Activated naive CD4-positive, alpha-beta T cell treated with anti-CD3 and anti-CD28 coated beads, Interleukin-2, amount 50 U/mL, for 16 hours (primary cell): ENCODE measurements at regions not wholly inside any gene's neighbourhood (a gene's known extent, or its start where the extent isn't known, plus 50 kb on each side); places are given as distances from the start of the nearest gene placed in this dataset.

Experiments used
- DNase-seq: peaks from one replicate; pipeline ENCODE4 v3.0.0-alpha.2; 2020

DNA sequence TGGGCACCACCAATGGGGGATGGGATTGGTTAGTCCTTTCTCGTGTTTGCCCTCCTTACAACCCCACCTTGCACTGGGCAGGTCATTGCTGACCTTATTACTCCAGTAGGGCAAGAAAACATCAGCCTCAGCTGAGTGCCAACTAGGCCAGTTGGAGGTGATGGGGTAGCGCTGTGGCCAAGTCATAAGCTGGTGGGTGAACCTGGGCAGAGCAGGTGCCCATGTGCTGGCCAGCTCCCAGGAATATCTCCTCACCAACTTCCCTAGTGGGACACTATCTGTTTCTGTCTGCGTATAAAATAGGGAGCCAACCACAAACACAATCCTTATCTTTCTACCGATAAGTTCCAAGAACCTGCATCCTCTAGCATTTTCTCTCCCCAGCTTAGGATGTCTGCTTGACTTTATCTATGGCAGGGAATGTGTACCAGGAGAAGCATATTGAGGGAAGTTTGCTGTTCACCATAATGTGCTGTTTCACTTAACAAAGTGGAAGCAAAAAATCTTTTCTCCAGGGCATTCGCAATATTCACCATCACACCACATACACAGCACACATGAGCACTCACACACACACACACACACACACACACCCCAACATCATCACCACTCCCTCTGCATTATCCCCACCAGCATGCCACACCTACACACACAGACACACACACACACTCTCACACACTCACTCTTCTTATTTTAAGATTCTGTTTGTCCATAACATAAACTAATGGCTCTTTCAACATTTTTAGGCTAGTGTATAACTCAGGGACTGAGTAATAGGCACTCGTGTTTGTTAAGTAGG, 390.0 kb downstream of the ENC1 start:
- DNase-seq, result no peak

- no peak for DNase-seq
Measured at GRCh38 chr5:74248576-74248975, 392.0 kb downstream of the ENC1 start.

- DNase-seq, result no peak
Measured at GRCh38 chr5:74244406-74244805, 396.1 kb downstream of the ENC1 start.

- no peak for DNase-seq
Measured at GRCh38 chr5:74243634-74244033, 396.9 kb downstream of the ENC1 start.

DNA sequence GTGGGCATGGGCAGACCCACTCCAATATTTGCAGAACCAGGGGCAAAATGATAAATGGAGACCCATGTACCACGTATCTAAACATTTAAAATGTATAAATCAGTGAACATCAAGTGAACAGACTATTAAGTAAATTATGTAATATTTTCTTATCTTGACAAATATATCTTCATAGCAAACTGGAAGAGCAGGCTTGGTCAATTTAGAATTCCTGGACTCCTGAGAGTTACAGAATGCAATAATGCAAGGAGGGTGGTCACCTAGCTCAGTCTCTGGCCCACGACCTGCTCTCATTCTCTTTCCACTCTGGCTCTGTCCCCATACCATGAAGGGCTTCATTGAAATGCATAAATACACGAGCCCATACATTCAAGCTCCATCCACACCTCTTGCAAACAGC, 398.0 kb downstream of the ENC1 start:
- DNase-seq, result no peak

DNA sequence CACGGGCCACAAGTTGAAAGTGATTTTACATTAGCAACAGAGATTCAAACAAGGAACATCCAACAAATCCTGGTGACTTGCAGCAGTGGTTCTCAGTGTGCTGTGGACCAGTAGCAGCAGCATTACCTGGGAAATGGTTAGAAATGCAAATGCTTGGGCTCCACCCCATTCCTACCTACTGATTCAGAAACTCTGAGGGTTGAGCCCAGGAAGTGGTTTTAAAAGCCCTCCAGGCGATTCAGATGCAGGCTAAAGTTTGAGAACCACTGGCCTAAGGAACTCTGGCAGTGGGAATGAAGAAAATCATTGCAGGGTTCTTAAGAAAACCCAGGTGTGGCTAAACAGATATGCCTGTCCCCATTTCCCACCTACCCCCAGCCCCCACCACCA, 398.8 kb downstream of the ENC1 start:
- no peak for DNase-seq

- DNase-seq, result no peak
Measured at GRCh38 chr5:74240783-74241750, 399.5 kb downstream of the ENC1 start.

DNA sequence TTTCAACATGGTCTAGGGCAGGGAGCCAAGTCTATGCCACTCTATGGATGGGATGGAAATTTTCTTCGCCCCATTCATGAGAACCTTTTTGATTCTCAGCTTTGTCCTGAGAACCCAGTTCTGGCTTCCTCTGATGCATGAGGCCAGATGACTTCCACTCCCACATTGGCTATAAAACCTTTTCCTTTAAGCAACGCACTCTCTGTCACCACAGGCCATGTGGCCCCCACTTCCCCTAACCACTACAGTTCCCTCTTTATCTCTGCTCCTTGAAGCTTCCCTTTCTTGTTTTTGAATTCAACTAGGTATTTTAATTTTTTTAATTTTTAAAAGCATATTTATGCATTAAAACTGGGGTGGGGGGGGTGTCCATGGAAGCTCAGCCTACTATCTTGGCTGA, 401.3 kb downstream of the ENC1 start:
- no peak for DNase-seq

DNA sequence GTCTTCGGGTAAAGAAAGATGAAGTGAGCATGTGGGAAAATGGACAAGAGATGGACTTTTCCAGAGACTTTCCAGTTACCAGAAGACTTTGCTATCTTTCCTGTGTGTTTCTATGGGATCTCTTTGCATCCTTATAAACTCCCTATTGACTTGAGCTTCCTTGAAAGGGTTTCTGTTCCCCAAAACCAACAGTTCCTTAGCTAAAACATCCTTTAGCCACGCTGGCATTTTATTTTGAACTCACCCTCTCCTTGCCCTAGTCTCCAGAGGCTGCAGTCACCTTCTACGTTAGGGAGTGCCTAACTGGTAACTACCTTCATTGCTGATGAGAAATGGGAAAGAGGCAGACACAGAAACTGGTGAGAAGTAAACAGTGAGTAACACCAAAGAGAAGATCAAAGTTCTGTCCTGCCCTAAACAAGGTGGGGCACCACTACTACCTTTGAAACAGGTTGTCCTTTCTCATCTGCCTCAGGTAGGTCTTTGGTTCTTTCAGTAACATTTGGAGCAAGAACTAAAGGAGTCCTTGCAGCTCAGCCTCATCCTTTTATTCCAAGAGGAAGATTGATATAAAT, 402.9 kb downstream of the ENC1 start:
- no peak for DNase-seq

- no peak for DNase-seq
Measured at GRCh38 chr5:74235552-74235951, 405.0 kb downstream of the ENC1 start.

DNA sequence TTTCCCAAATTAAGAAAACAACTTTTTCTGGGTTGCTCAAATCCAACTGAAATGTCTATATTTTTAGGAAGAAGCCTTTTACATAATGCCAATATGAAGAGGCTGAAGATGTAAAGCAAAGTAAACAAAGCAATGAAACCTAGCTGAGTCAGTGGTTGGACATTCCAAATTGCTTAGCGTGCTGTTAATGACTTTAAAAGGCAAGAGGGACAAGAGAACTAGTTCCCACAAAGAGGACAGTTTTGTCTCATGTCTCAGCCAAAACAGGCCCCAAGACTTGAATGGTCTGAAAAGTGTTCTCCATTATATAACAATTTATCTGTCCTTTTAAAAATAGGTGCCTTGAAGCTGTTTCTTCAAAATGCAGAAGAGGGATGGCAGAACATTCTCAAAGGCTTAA, 407.0 kb downstream of the ENC1 start:
- DNase-seq, result no peak

DNA sequence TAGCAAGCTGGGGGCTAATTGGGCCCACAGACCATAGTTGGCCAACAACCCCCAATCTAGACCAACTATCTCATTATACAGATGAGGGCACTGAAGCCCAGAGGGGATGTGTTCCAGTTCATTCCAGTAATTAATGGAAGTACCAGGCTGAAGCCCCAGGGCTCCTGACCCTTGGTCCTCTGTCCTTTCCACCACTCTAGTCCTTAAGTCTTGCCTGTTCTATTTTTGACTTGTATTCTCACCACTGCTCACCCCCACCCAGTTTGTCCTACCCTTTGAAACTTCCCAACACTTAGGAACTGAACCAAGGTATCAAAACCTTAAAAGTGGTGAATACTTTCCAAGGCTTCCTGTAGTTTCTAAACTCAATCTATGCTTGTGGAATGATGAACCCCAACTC, 407.4 kb downstream of the ENC1 start:
- DNase-seq, result no peak

DNA sequence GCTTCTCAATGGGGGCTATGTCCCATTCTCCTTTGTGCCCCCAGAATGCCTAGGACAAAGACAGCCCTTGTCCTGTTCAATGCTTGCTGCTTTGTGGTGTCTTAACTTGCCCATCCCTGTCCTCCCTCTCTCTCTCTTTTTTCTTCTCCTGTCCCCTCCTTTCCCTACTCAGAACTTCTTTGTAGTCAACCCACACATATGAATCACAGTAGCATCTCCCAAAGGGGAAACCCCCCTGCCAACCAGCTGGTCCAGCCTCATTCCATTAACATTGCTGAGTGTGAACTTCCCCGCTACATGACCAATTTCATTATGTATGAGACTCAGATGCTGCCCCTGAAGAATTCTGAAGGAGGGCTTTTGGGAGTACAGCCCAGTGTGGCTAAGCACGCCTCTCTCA, 408.3 kb downstream of the ENC1 start:
- no peak for DNase-seq

DNA sequence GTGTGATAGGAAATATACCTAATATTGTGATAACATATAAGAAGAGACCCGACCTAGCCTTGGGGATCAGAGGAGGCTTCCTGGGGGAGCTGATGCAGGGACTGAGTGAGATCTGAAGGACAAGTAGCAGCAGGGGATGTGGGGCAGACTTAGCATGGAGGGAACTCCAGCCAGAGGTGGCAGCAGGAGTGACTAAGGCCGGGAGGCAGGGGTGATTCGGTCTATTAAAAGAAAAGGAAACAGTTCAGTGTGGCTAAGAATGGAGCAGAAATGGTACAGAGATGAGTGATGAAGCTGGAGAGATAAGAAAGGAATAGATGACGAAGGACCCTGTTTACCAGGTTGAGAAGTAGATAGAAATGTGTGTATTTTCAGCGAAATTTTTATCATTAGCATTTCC, 408.8 kb downstream of the ENC1 start:
- no peak for DNase-seq

GRCh38 chr5:74226716-74227485, 413.6 kb downstream of the ENC1 start:
- DNase-seq, result no peak

GRCh38 chr5:74225587-74225986, 414.9 kb downstream of the ENC1 start:
- DNase-seq, result no peak

DNA sequence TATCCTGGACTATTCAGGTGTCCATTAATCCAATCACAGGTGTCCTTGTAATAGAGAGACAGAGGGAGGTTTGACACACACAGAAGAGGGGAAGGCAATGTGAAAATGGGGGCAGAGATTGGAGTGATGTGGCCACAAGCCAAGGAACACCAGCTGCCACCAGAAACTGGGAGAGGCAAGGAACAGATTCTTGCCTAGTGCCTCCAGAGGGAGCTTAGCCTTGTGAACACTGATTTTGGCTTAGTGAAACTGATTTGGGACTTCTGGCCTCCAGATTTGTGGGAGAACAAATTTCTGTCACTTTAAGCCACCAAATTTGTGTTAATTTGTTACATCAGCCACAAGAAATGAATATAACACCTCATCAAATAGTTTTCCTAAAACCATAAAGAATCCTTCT, 416.2 kb downstream of the ENC1 start:
- no peak for DNase-seq

DNA sequence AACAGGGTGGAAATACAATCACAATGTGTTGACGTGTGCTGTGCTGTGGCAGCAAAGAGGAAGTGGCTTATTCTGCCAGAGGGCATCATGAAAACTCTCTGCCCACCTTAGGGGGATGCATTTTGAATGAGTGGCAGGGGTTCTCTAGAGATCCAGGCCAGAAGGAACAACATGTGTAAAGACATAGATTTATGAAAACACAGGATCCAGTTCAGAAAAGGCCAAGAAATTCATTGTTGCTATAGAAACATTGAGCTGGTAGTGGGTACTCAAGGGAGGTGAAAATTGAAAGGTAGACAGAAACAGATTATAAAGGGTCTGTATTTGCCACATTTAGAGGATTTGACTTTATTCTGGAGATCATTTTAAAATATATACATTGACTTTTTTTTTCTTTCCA, 417.7 kb downstream of the ENC1 start:
- DNase-seq, result no peak

GRCh38 chr5:74221413-74221812, 419.1 kb downstream of the ENC1 start:
- no peak for DNase-seq

- no peak for DNase-seq
Measured at GRCh38 chr5:74216012-74216411, 424.5 kb downstream of the ENC1 start.

DNA sequence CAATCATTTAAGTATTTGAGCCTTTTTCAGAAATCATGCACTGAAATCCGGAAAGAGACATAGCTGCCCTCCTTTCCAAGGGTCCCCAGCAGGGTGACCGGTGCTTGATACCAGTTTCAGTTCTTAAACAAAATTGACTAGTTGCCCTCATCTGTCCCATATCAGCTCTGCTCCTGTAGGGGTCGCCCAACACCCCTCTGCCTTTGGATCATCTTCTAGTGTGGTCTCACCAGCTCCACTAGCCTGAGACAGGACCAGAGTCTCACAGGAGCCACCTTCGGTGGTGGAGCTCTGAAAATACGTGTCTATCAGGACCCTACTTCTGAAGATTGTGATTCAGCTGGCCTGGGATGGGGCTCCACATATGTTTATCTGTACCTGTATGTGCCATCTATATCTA, 428.2 kb downstream of the ENC1 start:
- no peak for DNase-seq

GRCh38 chr5:74209571-74209970, 431.0 kb downstream of the ENC1 start:
- DNase-seq, result no peak
